HFF-Myc (cell line): ENCODE measurements at regions not wholly inside any gene's neighbourhood (a gene's known extent, or its start where the extent isn't known, plus 50 kb on each side); places are given as distances from the start of the nearest gene placed in this dataset.

ENCODE experiments used
- DNase-seq: peaks from one replicate; pipeline ENCODE4 v3.0.0-alpha.2; 2011; ENCODE audit warnings: low read depth; ENCODE audit errors: extremely low read depth
- H3K4me3 ChIP-seq: replicated peaks from 2 replicates; pipeline ENCODE4 v1.5.1; 2011; ENCODE audit warnings: low read depth, mild to moderate bottlenecking, control low read depth, low read length
- CTCF ChIP-seq: IDR thresholded peaks from 2 replicates; pipeline ENCODE4 v1.5.1; 2012; ENCODE audit warnings: mild to moderate bottlenecking, low read depth, low read length, control low read depth; ENCODE audit errors: missing control alignments

- no peak for DNase-seq
- H3K4me3 ChIP-seq: no peak overlapping the region
- no peak for TF ChIP-seq CTCF
Observed at GRCh38 chr4:106704253-106704870, 331.8 kb downstream of the DKK2 start.

- no peak overlapping the region for H3K4me3 ChIP-seq
- TF ChIP-seq CTCF: no peak
Observed at GRCh38 chr4:106700321-106700720, 331.7 kb upstream of the GIMD1 start.

GRCh38 chr4:106698621-106699195 is 330.1 kb upstream of the GIMD1 start:
- no peak overlapping the region for H3K4me3 ChIP-seq
- TF ChIP-seq CTCF: no peak
- no peak for DNase-seq

More at GRCh38 chr4:106700321-106700720, 331.7 kb upstream of the GIMD1 start:
- no peak for DNase-seq

GRCh38 chr4:106695501-106696262 is 327.1 kb upstream of the GIMD1 start:
- no peak for TF ChIP-seq CTCF
- no peak for DNase-seq
- no peak overlapping the region for H3K4me3 ChIP-seq

- DNase-seq: no peak
- TF ChIP-seq CTCF: no peak
- H3K4me3 ChIP-seq: no peak overlapping the region
Observed at GRCh38 chr4:106694232-106694631, 325.7 kb upstream of the GIMD1 start.

- TF ChIP-seq CTCF: no peak
- no peak for DNase-seq
- no peak overlapping the region for H3K4me3 ChIP-seq
Observed at GRCh38 chr4:106691749-106692148, 323.2 kb upstream of the GIMD1 start.
